Transverse colon (tissue), 4 donors: ENCODE measurements at regions not wholly inside any gene's neighbourhood (a gene's known extent, or its start where the extent isn't known, plus 50 kb on each side); places are given as distances from the start of the nearest gene placed in this dataset.

Experiments used
- EP300 ChIP-seq: sonication (generic); formaldehyde crosslinking; IDR thresholded peaks from one replicate; pipeline ENCODE4 v1.6.1; 2017; ENCODE audit warnings: antibody characterized with exemption, low read depth
- POLR2A ChIP-seq: fragments of 450-650 bp; IDR thresholded peaks from one replicate; pipeline ENCODE4 v1.6.1; 2016; ENCODE audit warnings: antibody characterized with exemption, mild to moderate bottlenecking, moderate library complexity
- POLR2AphosphoS5 ChIP-seq, 3 donors: sonication (generic); formaldehyde crosslinking; IDR thresholded peaks; one replicate each; pipeline ENCODE4 v1.6.1; 2016; ENCODE audit warnings: antibody characterized with exemption in 3 of 3
- TF ChIP-seq, protein P1 (sequence below), 5 experiments: fragments of 200-600 bp in 3 of 5; fragments of 450-650 bp in 2 of 5; sonication (generic) in 3 of 5; IDR thresholded peaks; 1 replicate in 2 of 5; 2 replicates in 3 of 5; pipeline ENCODE4 v1.5.1; 2016 to 2017; ENCODE audit warnings: antibody characterized with exemption in 5 of 5, inconsistent platforms in 3 of 5, mild to moderate bottlenecking in 2 of 5, moderate library complexity in 1 of 5

DNA sequence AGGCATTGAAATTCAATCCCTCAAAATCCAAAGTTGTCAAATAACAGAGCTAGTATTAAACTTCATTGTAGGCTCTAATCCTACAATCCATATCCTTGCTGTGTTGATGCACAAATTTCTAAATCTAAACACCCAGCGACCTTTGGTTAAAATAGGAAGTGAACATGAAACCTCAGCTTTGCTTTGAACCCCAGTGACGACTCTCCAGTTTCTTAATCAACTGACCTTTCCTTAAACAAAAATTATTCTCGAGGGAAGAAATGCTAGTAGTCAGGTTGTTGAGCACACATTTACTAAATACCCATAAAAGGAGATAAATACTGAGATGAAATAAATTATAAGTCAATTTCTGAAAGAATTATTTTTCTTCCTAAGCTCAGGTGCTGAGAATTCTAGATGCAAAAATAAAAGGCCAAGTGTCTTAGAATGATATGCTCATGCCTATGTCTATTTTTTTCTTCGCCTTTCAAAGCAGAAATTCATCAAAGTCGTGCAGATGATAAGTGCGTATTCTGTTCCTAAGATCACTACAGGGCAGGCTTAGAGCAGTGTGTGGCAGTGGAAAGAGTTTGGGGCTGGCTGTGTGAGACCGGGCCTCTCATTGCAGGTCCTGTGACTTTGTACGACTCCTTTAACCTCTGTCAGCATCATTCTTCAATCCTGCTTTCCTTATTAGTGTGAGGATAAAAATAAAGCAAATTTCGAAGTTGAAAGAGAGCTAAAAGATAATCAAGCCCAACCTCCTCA, 208.7 kb downstream of the PRL start:
- TF ChIP-seq, protein P1, sequence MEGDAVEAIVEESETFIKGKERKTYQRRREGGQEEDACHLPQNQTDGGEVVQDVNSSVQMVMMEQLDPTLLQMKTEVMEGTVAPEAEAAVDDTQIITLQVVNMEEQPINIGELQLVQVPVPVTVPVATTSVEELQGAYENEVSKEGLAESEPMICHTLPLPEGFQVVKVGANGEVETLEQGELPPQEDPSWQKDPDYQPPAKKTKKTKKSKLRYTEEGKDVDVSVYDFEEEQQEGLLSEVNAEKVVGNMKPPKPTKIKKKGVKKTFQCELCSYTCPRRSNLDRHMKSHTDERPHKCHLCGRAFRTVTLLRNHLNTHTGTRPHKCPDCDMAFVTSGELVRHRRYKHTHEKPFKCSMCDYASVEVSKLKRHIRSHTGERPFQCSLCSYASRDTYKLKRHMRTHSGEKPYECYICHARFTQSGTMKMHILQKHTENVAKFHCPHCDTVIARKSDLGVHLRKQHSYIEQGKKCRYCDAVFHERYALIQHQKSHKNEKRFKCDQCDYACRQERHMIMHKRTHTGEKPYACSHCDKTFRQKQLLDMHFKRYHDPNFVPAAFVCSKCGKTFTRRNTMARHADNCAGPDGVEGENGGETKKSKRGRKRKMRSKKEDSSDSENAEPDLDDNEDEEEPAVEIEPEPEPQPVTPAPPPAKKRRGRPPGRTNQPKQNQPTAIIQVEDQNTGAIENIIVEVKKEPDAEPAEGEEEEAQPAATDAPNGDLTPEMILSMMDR (IDR thresholded peaks at IDR 0.05), result no peak
- no peak for TF ChIP-seq EP300
- no peak for TF ChIP-seq POLR2A
- no peak for TF ChIP-seq POLR2AphosphoS5 (IDR thresholded peaks at IDR 0.05)
